ENCODE measurements at regions not wholly inside any gene's neighbourhood (a gene's known extent, or its start where the extent isn't known, plus 50 kb on each side); places are given as distances from the start of the nearest gene placed in this dataset.

GRCh38 chr18:2313332-2313731 is 258.0 kb downstream of the METTL4 start:
- intact Hi-C loops (cut with DNase I) = no loop called here
- TF ChIP-seq POLR2A (IDR thresholded peaks at IDR 0.05) (no peak), CTCF (IDR thresholded peaks at IDR 0.05) (no peak)
- whole genome bisulfite sequencing, 2 donors = 78 to 90% methylated on average over 3 of the region's 3 CpGs
- Histone ChIP-seq H3K27ac (no peak overlapping the region), H3K36me3 (no peaks in the 10 kb centered on the region), H3K9me3 (no peaks in the 10 kb centered on the region), H3K27me3 (no peaks in the 10 kb centered on the region), H3K4me1 (no peaks in the 10 kb centered on the region), H3K4me3 (no peak overlapping the region)
- no peak for DNase-seq

GRCh38 chr18:2316082-2316750 is 255.1 kb downstream of the METTL4 start:
- TF ChIP-seq CTCF (IDR thresholded peaks at IDR 0.05) (no peak), POLR2A (IDR thresholded peaks at IDR 0.05) (no peak)
- intact Hi-C loops (cut with DNase I) = no loop called here
- Histone ChIP-seq H3K4me3 (no peak overlapping the region), H3K27me3 (peaks cover 0 to 5% (median 0%) of the 10 kb centered on the region in 4 donors), H3K36me3 (no peaks in the 10 kb centered on the region), H3K9me3 (no peaks in the 10 kb centered on the region), H3K4me1 (no peaks in the 10 kb centered on the region), H3K27ac (no peak overlapping the region)
- WGBS, 2 donors = 57 to 58% methylated on average over 3 of the region's 3 CpGs
- DNase-seq = no peak

- Histone ChIP-seq H3K36me3 (no peaks in the 10 kb centered on the region), H3K4me3 (no peak overlapping the region), H3K9me3 (no peaks in the 10 kb centered on the region), H3K27me3 (peaks cover 0 to 5% (median 0%) of the 10 kb centered on the region in 4 donors), H3K4me1 (no peaks in the 10 kb centered on the region), H3K27ac (no peak overlapping the region)
- WGBS, 2 donors = 57 to 62% methylated on average over 5 of the region's 5 CpGs
- DNase-seq = no peak
- intact Hi-C loops (cut with DNase I) = no loop called here
- TF ChIP-seq POLR2A (IDR thresholded peaks at IDR 0.05) (no peak), CTCF (IDR thresholded peaks at IDR 0.05) (no peak)
Measured at GRCh38 chr18:2316751-2317696, 254.3 kb downstream of the METTL4 start.

GRCh38 chr18:2324459-2324858 is 246.8 kb downstream of the METTL4 start:
- no peak for DNase-seq
- no peak for TF ChIP-seq POLR2A (IDR thresholded peaks at IDR 0.05)
- TF ChIP-seq CTCF (IDR thresholded peaks at IDR 0.05) = no peak
- intact Hi-C loops (cut with DNase I) = no loop called here
- no peaks in the 10 kb centered on the region for H3K9me3 ChIP-seq
- H3K27me3 ChIP-seq = peaks cover 0 to 5% (median 0%) of the 10 kb centered on the region in 4 donors
- no peak overlapping the region for H3K4me3 ChIP-seq
- no peak overlapping the region for H3K27ac ChIP-seq
- H3K4me1 ChIP-seq = no peaks in the 10 kb centered on the region
- H3K36me3 ChIP-seq = no peaks in the 10 kb centered on the region

GRCh38 chr18:2325308-2325849 is 245.9 kb downstream of the METTL4 start:
- H3K4me1 ChIP-seq = no peaks in the 10 kb centered on the region
- H3K36me3 ChIP-seq = no peaks in the 10 kb centered on the region
- TF ChIP-seq POLR2A (IDR thresholded peaks at IDR 0.05) (no peak), CTCF (IDR thresholded peaks at IDR 0.05) (no peak)
- 58 to 62% methylated on average over 4 of the region's 4 CpGs for WGBS, 2 donors
- intact Hi-C loops (cut with DNase I) = no loop called here
- H3K27ac ChIP-seq = no peak overlapping the region
- H3K4me3 ChIP-seq = no peak overlapping the region
- no peaks in the 10 kb centered on the region for H3K9me3 ChIP-seq
- peaks cover 0 to 5% (median 0%) of the 10 kb centered on the region in 4 donors for H3K27me3 ChIP-seq
- DNase-seq = no peak

All from esophagus squamous epithelium (tissue), 5 donors.